Hepatocyte (in vitro differentiated cells): ENCODE measurements at regions not wholly inside any gene's neighbourhood (a gene's known extent, or its start where the extent isn't known, plus 50 kb on each side); places are given as distances from the start of the nearest gene placed in this dataset.

ENCODE experiments used
- CTCF ChIP-seq: fragments of 200-600 bp; sonication (generic); IDR thresholded peaks from 2 replicates; pipeline ENCODE4 v1.5.1; 2016; ENCODE audit warnings: antibody characterized with exemption, mild to moderate bottlenecking; ENCODE audit not compliant: poor library complexity
- EZH2 ChIP-seq: fragments of 200-600 bp; sonication (generic); IDR thresholded peaks from 2 replicates; pipeline ENCODE4 v1.6.1; 2016; ENCODE audit warnings: antibody characterized with exemption, mild to moderate bottlenecking, borderline replicate concordance

- TF ChIP-seq CTCF (no peak), EZH2 (no peak)
Observed at GRCh38 chr5:44674461-44674860, 134.3 kb upstream of the MRPS30 start.
